ENCODE measurements at regions not wholly inside any gene's neighbourhood (a gene's known extent, or its start where the extent isn't known, plus 50 kb on each side); places are given as distances from the start of the nearest gene placed in this dataset.

DNA sequence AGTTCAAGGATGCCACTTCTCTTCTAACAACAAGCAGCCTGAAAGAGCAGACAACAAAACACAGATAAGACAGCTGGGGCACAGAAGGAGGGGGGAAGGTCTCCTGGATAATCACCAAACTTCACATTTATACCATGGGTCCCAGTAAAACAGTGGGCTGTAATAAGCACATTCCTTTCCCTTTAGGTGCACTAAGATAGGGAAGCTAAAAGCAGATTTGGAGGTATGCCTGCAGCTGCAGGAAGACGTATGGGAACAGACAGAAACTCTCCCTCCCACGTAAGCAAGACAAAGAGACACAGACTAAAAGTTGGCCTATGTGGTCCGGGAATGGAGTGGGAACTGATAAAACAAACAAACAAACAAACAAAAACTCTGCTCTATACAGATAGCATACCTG is 612.1 kb downstream of the MRPL39 start:
- H3K4me1 ChIP-seq: no peaks in the 10 kb centered on the region
- intact Hi-C loops (cut with DNase I): no loop called here
- ATAC-seq (no peak), DNase-seq (no peak)
- TF ChIP-seq, protein P1, sequence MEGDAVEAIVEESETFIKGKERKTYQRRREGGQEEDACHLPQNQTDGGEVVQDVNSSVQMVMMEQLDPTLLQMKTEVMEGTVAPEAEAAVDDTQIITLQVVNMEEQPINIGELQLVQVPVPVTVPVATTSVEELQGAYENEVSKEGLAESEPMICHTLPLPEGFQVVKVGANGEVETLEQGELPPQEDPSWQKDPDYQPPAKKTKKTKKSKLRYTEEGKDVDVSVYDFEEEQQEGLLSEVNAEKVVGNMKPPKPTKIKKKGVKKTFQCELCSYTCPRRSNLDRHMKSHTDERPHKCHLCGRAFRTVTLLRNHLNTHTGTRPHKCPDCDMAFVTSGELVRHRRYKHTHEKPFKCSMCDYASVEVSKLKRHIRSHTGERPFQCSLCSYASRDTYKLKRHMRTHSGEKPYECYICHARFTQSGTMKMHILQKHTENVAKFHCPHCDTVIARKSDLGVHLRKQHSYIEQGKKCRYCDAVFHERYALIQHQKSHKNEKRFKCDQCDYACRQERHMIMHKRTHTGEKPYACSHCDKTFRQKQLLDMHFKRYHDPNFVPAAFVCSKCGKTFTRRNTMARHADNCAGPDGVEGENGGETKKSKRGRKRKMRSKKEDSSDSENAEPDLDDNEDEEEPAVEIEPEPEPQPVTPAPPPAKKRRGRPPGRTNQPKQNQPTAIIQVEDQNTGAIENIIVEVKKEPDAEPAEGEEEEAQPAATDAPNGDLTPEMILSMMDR (IDR thresholded peaks at IDR 0.05): no peak
- no peaks in the 10 kb centered on the region for H3K27me3 ChIP-seq
- H3K27ac ChIP-seq: no peak overlapping the region
- H3K4me3 ChIP-seq: no peak overlapping the region
- H3K36me3 ChIP-seq: no peaks in the 10 kb centered on the region
- peaks cover 0 to under 1% of the 10 kb centered on the region in 2 donors for H3K9me3 ChIP-seq

DNA sequence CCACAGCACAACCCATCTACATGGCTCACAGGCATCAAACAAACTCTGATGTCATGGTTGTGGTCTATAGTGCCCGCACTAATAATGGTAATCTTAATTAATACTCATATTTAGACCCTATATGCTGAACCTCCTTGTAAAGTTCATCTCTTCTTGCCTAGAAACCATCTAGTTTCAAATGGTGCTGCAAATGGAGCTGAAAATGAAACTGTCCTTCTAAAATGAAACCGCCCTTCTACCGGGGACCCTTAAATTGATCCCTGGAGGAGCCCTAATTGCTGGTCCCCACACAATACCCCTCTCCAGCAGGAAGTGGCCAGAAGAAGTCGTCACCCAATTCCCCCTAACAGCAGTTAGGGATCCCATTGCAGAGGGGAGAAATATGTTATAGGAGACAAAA is 612.6 kb downstream of the MRPL39 start:
- no peak overlapping the region for H3K4me3 ChIP-seq
- no peaks in the 10 kb centered on the region for H3K27me3 ChIP-seq
- ATAC-seq: no peak
- TF ChIP-seq, protein P1 (IDR thresholded peaks at IDR 0.05): no peak
- DNase-seq: no peak
- intact Hi-C loops (cut with DNase I): no loop called here
- no peaks in the 10 kb centered on the region for H3K4me1 ChIP-seq
- H3K9me3 ChIP-seq: peaks cover 0 to 2% of the 10 kb centered on the region in 2 donors
- no peak overlapping the region for H3K27ac ChIP-seq
- H3K36me3 ChIP-seq: no peaks in the 10 kb centered on the region

DNA sequence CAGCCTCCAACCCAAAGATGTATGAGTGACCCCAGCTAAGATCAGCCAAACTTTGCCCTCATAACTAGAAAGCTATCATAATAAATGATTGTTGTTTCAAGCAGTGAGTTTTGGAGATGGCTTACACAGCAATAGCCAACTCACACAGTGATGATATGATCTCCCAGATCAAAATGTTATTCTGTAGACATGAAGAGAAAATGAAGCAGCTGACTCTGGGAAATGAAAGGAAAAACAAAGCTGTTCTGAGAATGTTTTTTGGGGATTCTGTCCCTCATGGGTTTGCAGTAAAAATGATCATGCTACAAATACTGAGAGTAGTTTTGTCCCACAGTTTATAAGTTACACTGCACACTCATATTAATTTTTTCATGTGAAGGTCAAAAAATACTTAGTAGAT is 617.8 kb downstream of the MRPL39 start:
- Histone ChIP-seq H3K4me3 (no peak overlapping the region), H3K4me1 (no peaks in the 10 kb centered on the region), H3K9me3 (peaks cover 0 to 5% of the 10 kb centered on the region in 2 donors), H3K27me3 (no peaks in the 10 kb centered on the region), H3K27ac (no peak overlapping the region), H3K36me3 (no peaks in the 10 kb centered on the region)
- ATAC-seq: no peak
- no peak for DNase-seq
- intact Hi-C loops (cut with DNase I): no loop called here
- TF ChIP-seq, protein P1 (IDR thresholded peaks at IDR 0.05): no peak

DNA sequence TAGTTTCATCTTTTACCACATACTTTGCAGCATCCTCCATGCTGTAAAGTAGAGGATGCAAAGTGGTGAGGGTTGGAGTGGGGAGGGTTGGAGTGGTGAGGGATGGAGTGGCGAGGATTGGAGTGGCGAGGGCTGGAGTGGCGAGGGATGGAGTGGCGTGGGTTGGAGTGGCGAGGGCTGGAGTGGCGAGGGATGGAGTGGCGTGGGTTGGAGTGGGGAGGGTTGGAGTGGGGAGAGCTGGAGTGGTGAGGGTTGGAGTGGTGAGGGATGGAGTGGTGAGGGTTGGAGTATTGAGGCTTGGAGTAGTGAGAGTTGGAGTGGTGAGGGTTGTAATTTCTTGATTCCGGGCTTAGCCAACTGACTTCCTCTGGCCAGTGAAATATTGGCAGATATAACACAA is 618.3 kb downstream of the MRPL39 start:
- H3K36me3 ChIP-seq: no peaks in the 10 kb centered on the region
- ATAC-seq (no peak), DNase-seq (no peak)

DNA sequence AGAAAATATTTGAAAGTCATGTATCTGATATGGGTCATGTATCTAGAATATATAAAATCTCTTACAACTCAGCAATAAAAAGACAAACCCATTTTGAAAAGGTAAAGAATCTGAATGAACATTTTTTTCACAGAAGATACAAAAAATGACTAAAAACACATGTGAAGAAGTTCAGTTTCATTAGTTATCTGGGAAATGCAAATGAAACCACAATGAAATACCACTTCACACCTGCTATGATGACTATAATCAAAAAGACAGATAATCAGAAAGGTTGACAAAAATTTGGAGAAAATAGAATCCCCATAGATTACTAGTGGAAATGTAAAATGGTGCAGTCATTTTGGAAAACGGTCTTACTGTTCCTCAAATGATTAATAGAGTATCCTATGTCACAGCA is 631.0 kb downstream of the MRPL39 start:
- H3K4me1 ChIP-seq: no peaks in the 10 kb centered on the region
- no peaks in the 10 kb centered on the region for H3K36me3 ChIP-seq
- DNase-seq (no peak), ATAC-seq (no peak)
- intact Hi-C loops (cut with DNase I): no loop called here
- H3K9me3 ChIP-seq: peaks cover 0 to 14% of the 10 kb centered on the region in 2 donors
- no peak overlapping the region for H3K27ac ChIP-seq
- no peak overlapping the region for H3K4me3 ChIP-seq
- TF ChIP-seq, protein P1 (IDR thresholded peaks at IDR 0.05): no peak
- H3K27me3 ChIP-seq: no peaks in the 10 kb centered on the region

More for the DNA sequence above, 618.3 kb downstream of the MRPL39 start:
- no peak overlapping the region for H3K27ac ChIP-seq
- TF ChIP-seq, protein P1 (IDR thresholded peaks at IDR 0.05): no peak
- no peaks in the 10 kb centered on the region for H3K4me1 ChIP-seq
- peaks cover 0 to 5% of the 10 kb centered on the region in 2 donors for H3K9me3 ChIP-seq
- intact Hi-C loops (cut with DNase I): no loop called here
- no peaks in the 10 kb centered on the region for H3K27me3 ChIP-seq
- H3K4me3 ChIP-seq: no peak overlapping the region
